H1 (cell line): ENCODE measurements at regions not wholly inside any gene's neighbourhood (a gene's known extent, or its start where the extent isn't known, plus 50 kb on each side); places are given as distances from the start of the nearest gene placed in this dataset.

Experiments used
- CTCF ChIA-PET: fragments of 300-600 bp; sonication (Branson Sonifier 250); formaldehyde crosslinking; loops from one replicate; lab custom pipeline; 2021; ENCODE audit not compliant: partially characterized antibody; lab: Charles Lee
- POLR2A ChIA-PET: fragments of 300-600 bp; sonication (Branson Sonifier 250); formaldehyde crosslinking; loops from one replicate; lab custom pipeline; 2021; ENCODE audit warnings: inconsistent platforms; ENCODE audit not compliant: partially characterized antibody; lab: Charles Lee
- DNase-seq, 2 experiments: peaks; one replicate each; pipeline versions ENCODE4 v3.0.0 to v3.0.0-alpha.2; 2010 to 2022; ENCODE audit warnings: low spot score in 2 of 2, low read depth in 1 of 2, mixed read lengths in 1 of 2
- FAIRE-seq: peaks from 2 replicates; lab custom pipeline; 2011; peaks lifted over from hg19 to GRCh38; lab: Jason Lieb, UNC
- H2AFZ ChIP-seq: 2 replicates; pipeline ENCODE4 v1.8.1; 2012; ENCODE audit warnings: low read length, inconsistent platforms
- H2AK5ac ChIP-seq: 2 replicates; pipeline ENCODE4 v1.6.1; 2013; ENCODE audit warnings: low read depth, low read length
- H2BK120ac ChIP-seq: replicated peaks from 2 replicates; pipeline ENCODE3; 2013; ENCODE audit warnings: low read depth, low read length, inconsistent platforms
- H2BK12ac ChIP-seq: 2 replicates; pipeline ENCODE4 v1.6.1; 2013; ENCODE audit warnings: low read depth, low read length
- H2BK15ac ChIP-seq: 2 replicates; pipeline ENCODE4 v1.6.1; 2013; ENCODE audit warnings: low read length
- H2BK20ac ChIP-seq: 2 replicates; pipeline ENCODE4 v1.6.1; 2013; ENCODE audit warnings: low read length
- H2BK5ac ChIP-seq: 2 replicates; pipeline ENCODE4 v1.6.1; 2013; ENCODE audit warnings: low read depth, low read length
- H3K14ac ChIP-seq: 2 replicates; pipeline ENCODE4 v1.6.1; 2013; ENCODE audit warnings: inconsistent platforms; ENCODE audit not compliant: insufficient read length
- H3K18ac ChIP-seq: 2 replicates; pipeline ENCODE4 v1.6.1; 2013; ENCODE audit warnings: low read length; ENCODE audit errors: extremely low read depth
- H3K23ac ChIP-seq: 2 replicates; pipeline ENCODE4 v1.6.1; 2013; ENCODE audit warnings: inconsistent platforms; ENCODE audit not compliant: insufficient read length
- H3K23me2 ChIP-seq: 2 replicates; pipeline ENCODE4 v1.6.1; 2013; ENCODE audit warnings: low read depth, low read length
- H3K27ac ChIP-seq: 2 replicates; pipeline ENCODE4 v1.6.1; 2011; ENCODE audit warnings: low read depth, low read length, inconsistent platforms
- H3K27me3 ChIP-seq, 4 experiments: replicated peaks in 1 of 4; 1 replicate in 1 of 4; 2 replicates in 3 of 4; pipeline versions ENCODE4 v1.6.1 to v1.8.1; 2011 to 2013; ENCODE audit warnings: low read length in 3 of 4, mild to moderate bottlenecking in 3 of 4, inconsistent platforms in 2 of 4, mixed read lengths in 2 of 4, moderate library complexity in 1 of 4; ENCODE audit not compliant: control insufficient read depth in 3 of 4, insufficient read depth in 3 of 4; ENCODE audit errors: extremely low read depth in 1 of 4
- H3K36me3 ChIP-seq, 4 experiments: 2 replicates each; pipeline versions ENCODE4 v1.6.1 to v1.8.1; 2011 to 2013; ENCODE audit warnings: mild to moderate bottlenecking in 4 of 4, low read length in 3 of 4, moderate library complexity in 2 of 4, control low read depth in 1 of 4, inconsistent platforms in 1 of 4; ENCODE audit not compliant: insufficient read depth in 4 of 4, control insufficient read depth in 2 of 4
- H3K4ac ChIP-seq: replicated peaks from 2 replicates; pipeline ENCODE3; 2013; ENCODE audit warnings: low read length, low read depth, mixed read lengths, inconsistent platforms; ENCODE audit not compliant: insufficient read length
- H3K4me1 ChIP-seq, 4 experiments: replicated peaks in 1 of 4; 1 replicate in 1 of 4; 2 replicates in 3 of 4; pipeline versions ENCODE4 v1.6.1 to v1.8.1; 2011 to 2013; ENCODE audit warnings: low read length in 3 of 4, inconsistent platforms in 2 of 4, mixed read lengths in 1 of 4; ENCODE audit not compliant: insufficient read depth in 4 of 4, control insufficient read depth in 3 of 4
- H3K4me2 ChIP-seq, 2 experiments: 2 replicates each; pipeline versions ENCODE4 v1.6.1 to v1.8.1; 2011 to 2013; ENCODE audit warnings: low read depth in 2 of 2, low read length in 2 of 2, control low read depth in 1 of 2, inconsistent platforms in 1 of 2, mild to moderate bottlenecking in 1 of 2; ENCODE audit not compliant: insufficient read depth in 1 of 2
- H3K4me3 ChIP-seq, 4 experiments: fragments of 200-600, 300-600 bp in 1 of 4; sonication (generic), shearing (Covaris generic), sonication (Bioruptor Twin) in 1 of 4; 2 replicates each; pipeline versions ENCODE4 v1.5.1 to v1.8.1; 2011 to 2016; ENCODE audit warnings: low read length in 4 of 4, low read depth in 3 of 4, control low read depth in 2 of 4, inconsistent platforms in 2 of 4, mild to moderate bottlenecking in 2 of 4, mixed read lengths in 1 of 4, moderate library complexity in 1 of 4; ENCODE audit not compliant: insufficient read depth in 2 of 4; ENCODE audit errors: extremely low read depth in 1 of 4
- H3K56ac ChIP-seq: replicated peaks from 2 replicates; pipeline ENCODE3; 2013; ENCODE audit warnings: low read depth, mild to moderate bottlenecking, mixed read lengths, low read length, inconsistent platforms; ENCODE audit not compliant: insufficient read length
- H3K79me1 ChIP-seq: 2 replicates; pipeline ENCODE4 v1.6.1; 2013; ENCODE audit warnings: low read depth, low read length, control low read depth
- H3K79me2 ChIP-seq, 2 experiments: 2 replicates each; pipeline versions ENCODE4 v1.6.1 to v1.8.1; 2012 to 2013; ENCODE audit warnings: low read length in 2 of 2, mild to moderate bottlenecking in 2 of 2, inconsistent platforms in 1 of 2; ENCODE audit not compliant: insufficient read depth in 2 of 2, control insufficient read depth in 1 of 2
- H3K9ac ChIP-seq, 4 experiments: replicated peaks in 1 of 4; 1 replicate in 1 of 4; 2 replicates in 3 of 4; pipeline versions ENCODE4 v1.6.1 to v1.8.1; 2011 to 2013; ENCODE audit warnings: low read depth in 3 of 4, low read length in 3 of 4, control low read depth in 2 of 4, mild to moderate bottlenecking in 2 of 4, moderate library complexity in 2 of 4, inconsistent platforms in 1 of 4; ENCODE audit errors: extremely low read depth in 1 of 4
- H3K9me3 ChIP-seq, 2 experiments: 2 replicates each; pipeline versions ENCODE4 v1.6.1 to v1.8.1; 2012 to 2013; ENCODE audit warnings: mild to moderate bottlenecking in 2 of 2, moderate library complexity in 2 of 2, control low read depth in 1 of 2, inconsistent platforms in 1 of 2, low read depth in 1 of 2, low read length in 1 of 2, mixed read lengths in 1 of 2; ENCODE audit not compliant: insufficient read depth in 2 of 2
- H4K20me1 ChIP-seq, 2 experiments: replicated peaks in 1 of 2; 2 replicates each; pipeline versions ENCODE3 to v1.8.1; 2011 to 2013; ENCODE audit warnings: inconsistent platforms in 2 of 2, low read length in 2 of 2, mild to moderate bottlenecking in 1 of 2; ENCODE audit not compliant: insufficient read depth in 2 of 2, control insufficient read depth in 1 of 2
- H4K5ac ChIP-seq: 2 replicates; pipeline ENCODE4 v1.6.1; 2013; ENCODE audit warnings: low read length, low read depth, mixed read lengths, inconsistent platforms; ENCODE audit not compliant: insufficient read length
- H4K8ac ChIP-seq: 2 replicates; pipeline ENCODE4 v1.8.0; 2013; ENCODE audit warnings: mild to moderate bottlenecking, moderate library complexity, low read length, inconsistent platforms; ENCODE audit not compliant: insufficient read depth; ENCODE audit errors: extremely low read depth
- H4K91ac ChIP-seq: replicated peaks from 2 replicates; pipeline ENCODE3; 2013; ENCODE audit warnings: low read length, mixed read lengths, inconsistent platforms; ENCODE audit not compliant: insufficient read length
- BRCA1 ChIP-seq: IDR thresholded peaks from 2 replicates; pipeline ENCODE4 v1.6.1; 2012; ENCODE audit warnings: low read depth, low read length, improper control_type of control experiment
- CBX5 ChIP-seq: fragments of 300-800, 300-1000 bp; sonication (generic); IDR thresholded peaks from 2 replicates; pipeline ENCODE4 v1.7.1; 2016; ENCODE audit warnings: antibody characterized with exemption, low read length, low read depth
- CBX8 ChIP-seq: fragments of 300-800, 300-1000 bp; sonication (generic); IDR thresholded peaks from 2 replicates; pipeline ENCODE4 v1.7.1; 2016; ENCODE audit warnings: low read depth, low read length, borderline replicate concordance
- CHD1 ChIP-seq: IDR thresholded peaks from 2 replicates; pipeline ENCODE4 v1.6.1; 2012; ENCODE audit warnings: low read depth, low read length, improper control_type of control experiment
- CHD2 ChIP-seq: IDR thresholded peaks from 2 replicates; pipeline ENCODE4 v1.6.1; 2012; ENCODE audit warnings: low read length, improper control_type of control experiment
- CREB1 ChIP-seq: IDR thresholded peaks from 2 replicates; pipeline ENCODE4 v1.6.1; 2012; ENCODE audit warnings: inconsistent platforms
- EP300 ChIP-seq, 2 experiments: IDR thresholded peaks; 1 replicate in 1 of 2; 2 replicates in 1 of 2; pipeline ENCODE4 v1.6.1; 2011 to 2012; ENCODE audit warnings: low read depth in 2 of 2, low read length in 2 of 2, mild to moderate bottlenecking in 2 of 2, borderline replicate concordance in 1 of 2, inconsistent platforms in 1 of 2, moderate library complexity in 1 of 2
- EZH2 ChIP-seq: fragments of 200-600 bp; sonication (generic); IDR thresholded peaks from 2 replicates; pipeline ENCODE4 v1.7.1; 2012; ENCODE audit warnings: low read depth, mild to moderate bottlenecking, moderate library complexity, low read length, inconsistent platforms; ENCODE audit not compliant: severe bottlenecking
- NRF1 ChIP-seq: IDR thresholded peaks from 2 replicates; pipeline ENCODE4 v1.6.1; 2011; ENCODE audit warnings: mild to moderate bottlenecking, low read depth, low read length, improper control_type of control experiment
- SP1 ChIP-seq: IDR thresholded peaks from 2 replicates; pipeline ENCODE4 v1.6.1; 2011; ENCODE audit warnings: low read depth, low read length
- SP2 ChIP-seq: IDR thresholded peaks from 2 replicates; pipeline ENCODE4 v1.6.1; 2012; ENCODE audit warnings: mild to moderate bottlenecking, low read length, inconsistent platforms
- SRF ChIP-seq: IDR thresholded peaks from 2 replicates; pipeline ENCODE4 v1.6.1; 2011; ENCODE audit warnings: mild to moderate bottlenecking, low read depth, low read length, moderate library complexity
- TBP ChIP-seq: IDR thresholded peaks from 2 replicates; pipeline ENCODE4 v1.6.1; 2011; ENCODE audit warnings: low read depth, low read length, improper control_type of control experiment
- TF ChIP-seq, protein P1 (sequence below): IDR thresholded peaks from 2 replicates; pipeline ENCODE4 v1.6.1; 2012; ENCODE audit warnings: inconsistent platforms
- TF ChIP-seq, protein P2 (sequence below): IDR thresholded peaks from 2 replicates; pipeline ENCODE4 v1.6.1; 2012; ENCODE audit warnings: low read length, inconsistent platforms

DNA sequence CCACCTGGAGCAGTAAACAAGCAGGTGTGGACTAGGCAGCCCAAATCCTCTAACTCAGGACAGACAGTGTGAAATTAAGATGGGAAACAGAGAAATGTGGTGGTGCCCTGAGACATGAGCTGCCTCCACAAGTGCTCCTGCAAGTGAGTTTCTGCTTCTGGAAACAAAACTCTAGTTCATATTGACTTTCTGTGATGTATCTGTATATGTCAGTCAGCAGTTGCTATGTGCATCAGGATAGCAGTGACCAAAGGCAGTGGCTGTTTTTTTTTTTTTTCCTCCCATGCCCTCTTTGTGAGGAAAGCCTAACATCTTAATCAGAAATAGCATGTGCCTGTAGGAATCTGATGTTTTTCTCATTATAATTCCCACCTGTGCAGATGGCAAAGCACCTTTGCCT is 318.4 kb upstream of the SEMA6A start:
- no peak for DNase-seq
- H3K27me3 ChIP-seq, result no peaks in the 10 kb centered on the region
- H3K4me1 ChIP-seq, result no peaks in the 10 kb centered on the region
- no peak overlapping the region for H2BK5ac ChIP-seq
- no peak for FAIRE-seq
- no peaks in the 10 kb centered on the region for H3K36me3 ChIP-seq
- no peak overlapping the region for H2BK120ac ChIP-seq
- H2AK5ac ChIP-seq, result no peak overlapping the region
- ChIA-PET CTCF (no interaction called here), POLR2A (interaction anchor here (0.6 to 1.3 kb wide), 2 partner anchors 13 to 19 kb away, joined by 3 to 8 read pairs; no protein-coding TSS in a partner anchor)
- H3K4me3 ChIP-seq, result no peak overlapping the region
- no peak overlapping the region for H2AFZ ChIP-seq
- H4K20me1 ChIP-seq, result no peaks in the 10 kb centered on the region
- H4K8ac ChIP-seq, result no peak overlapping the region
- no peak overlapping the region for H3K23ac ChIP-seq
- H4K91ac ChIP-seq, result no peak overlapping the region
- H3K18ac ChIP-seq, result no peak overlapping the region
- H3K27ac ChIP-seq, result no peak overlapping the region
- no peak overlapping the region for H3K4me2 ChIP-seq
- H3K9ac ChIP-seq, result no peak overlapping the region
- H3K79me2 ChIP-seq, result no peaks in the 10 kb centered on the region
- H3K4ac ChIP-seq, result no peak overlapping the region
- H3K56ac ChIP-seq, result no peak overlapping the region
- H2BK15ac ChIP-seq, result no peak overlapping the region
- H3K9me3 ChIP-seq, result no peaks in the 10 kb centered on the region
- no peak overlapping the region for H2BK20ac ChIP-seq
- no peaks in the 10 kb centered on the region for H3K23me2 ChIP-seq
- H3K79me1 ChIP-seq, result no peaks in the 10 kb centered on the region
- H2BK12ac ChIP-seq, result no peak overlapping the region; the same call in 1 of the 2 replicates
- H3K14ac ChIP-seq, result no peak overlapping the region
- no peak overlapping the region for H4K5ac ChIP-seq
- TF ChIP-seq CBX5 (no peak), SP2 (no peak), EP300 (IDR thresholded peaks at IDR 0.05; ENCODE audit: borderline replicate concordance in 1 of 2, low read depth in 2 of 2, low read length in 2 of 2) (no peak), CREB1 (no peak), CHD1 (no peak), BRCA1 (no peak), NRF1 (no peak), SP1 (no peak), CHD2 (no peak), EZH2 (no peak), CBX8 (no peak), SRF (no peak), TBP (no peak)
- TF ChIP-seq, protein P1, sequence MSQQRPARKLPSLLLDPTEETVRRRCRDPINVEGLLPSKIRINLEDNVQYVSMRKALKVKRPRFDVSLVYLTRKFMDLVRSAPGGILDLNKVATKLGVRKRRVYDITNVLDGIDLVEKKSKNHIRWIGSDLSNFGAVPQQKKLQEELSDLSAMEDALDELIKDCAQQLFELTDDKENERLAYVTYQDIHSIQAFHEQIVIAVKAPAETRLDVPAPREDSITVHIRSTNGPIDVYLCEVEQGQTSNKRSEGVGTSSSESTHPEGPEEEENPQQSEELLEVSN, result no peak
- TF ChIP-seq, protein P2, sequence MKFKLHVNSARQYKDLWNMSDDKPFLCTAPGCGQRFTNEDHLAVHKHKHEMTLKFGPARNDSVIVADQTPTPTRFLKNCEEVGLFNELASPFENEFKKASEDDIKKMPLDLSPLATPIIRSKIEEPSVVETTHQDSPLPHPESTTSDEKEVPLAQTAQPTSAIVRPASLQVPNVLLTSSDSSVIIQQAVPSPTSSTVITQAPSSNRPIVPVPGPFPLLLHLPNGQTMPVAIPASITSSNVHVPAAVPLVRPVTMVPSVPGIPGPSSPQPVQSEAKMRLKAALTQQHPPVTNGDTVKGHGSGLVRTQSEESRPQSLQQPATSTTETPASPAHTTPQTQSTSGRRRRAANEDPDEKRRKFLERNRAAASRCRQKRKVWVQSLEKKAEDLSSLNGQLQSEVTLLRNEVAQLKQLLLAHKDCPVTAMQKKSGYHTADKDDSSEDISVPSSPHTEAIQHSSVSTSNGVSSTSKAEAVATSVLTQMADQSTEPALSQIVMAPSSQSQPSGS, result no peak
